Left lung (tissue), 4 donors: ENCODE measurements at regions not wholly inside any gene's neighbourhood (a gene's known extent, or its start where the extent isn't known, plus 50 kb on each side); places are given as distances from the start of the nearest gene placed in this dataset.
"Not testable (repeated sequence)": the region's sequence is repeated elsewhere in the genome, so short reads cannot be mapped to it uniquely, and the experiment has no call there.

ENCODE experiments used
- ATAC-seq: fragments of 200-7000 bp; cut with Tn5 transposase; one replicate; pipeline ENCODE4 v1.9.1; 2020; ENCODE audit warnings: moderate library complexity
- DNase-seq, 4 donors: peaks; one replicate each; pipeline ENCODE4 v3.0.0-alpha.2; 2013 to 2020
- H3K27ac ChIP-seq, 2 donors: fragments of 200-600 bp; sonication (generic) in 1 of 2; one replicate each; pipeline versions ENCODE4 v1.5.0 to v1.8.0; 2020 to 2021
- H3K27me3 ChIP-seq, 2 donors: fragments of 200-600 bp; sonication (generic) in 1 of 2; one replicate each; pipeline versions ENCODE4 v1.5.0 to v1.8.0; 2020 to 2021
- H3K36me3 ChIP-seq, 2 donors: fragments of 200-600 bp; sonication (generic) in 1 of 2; one replicate each; pipeline versions ENCODE4 v1.5.0 to v1.8.0; 2020 to 2021
- H3K4me1 ChIP-seq, 2 donors: fragments of 200-600 bp; one replicate each; pipeline ENCODE4 v1.8.0; 2021
- H3K4me3 ChIP-seq, 2 donors: fragments of 200-600 bp; sonication (generic) in 1 of 2; one replicate each; pipeline versions ENCODE4 v1.5.0 to v1.8.0; 2020 to 2021; ENCODE audit warnings: mild to moderate bottlenecking in 1 of 2
- H3K9me3 ChIP-seq, 2 donors: fragments of 200-600 bp; sonication (generic) in 1 of 2; one replicate each; pipeline versions ENCODE4 v1.5.0 to v1.8.0; 2020 to 2021
- CTCF ChIP-seq, 2 donors: fragments of 200-600 bp; sonication (generic) in 1 of 2; IDR thresholded peaks; one replicate each; pipeline versions ENCODE4 v1.5.0 to v1.8.0; 2021; ENCODE audit warnings: antibody characterized with exemption in 2 of 2
- intact Hi-C, 2 donors: fragments of 100-400 bp; cut with DNase I; formaldehyde crosslinking; loops; one replicate each; pipeline versions ENCODE4 v1.11.2 to v1.14.2; 2022
- donor health status: DM: no; HTN: yes; CAD: no.
- donor health status: DM: no; HTN: no; CAD: no.

- DNase-seq (no peak), ATAC-seq (no peak)
- Histone ChIP-seq H3K36me3 (no peaks in the 10 kb centered on the region), H3K27me3 (no peaks in the 10 kb centered on the region), H3K27ac (no peak overlapping the region), H3K9me3 (no peaks in the 10 kb centered on the region), H3K4me1 (no peaks in the 10 kb centered on the region), H3K4me3 (no peak overlapping the region)
- no peak for TF ChIP-seq CTCF (IDR thresholded peaks at IDR 0.05)
- intact Hi-C loops, result no loop called here
Measured at GRCh38 chr3:28050885-28051284, 190.5 kb upstream of the CMC1 start.

- no peaks in the 10 kb centered on the region for H3K27me3 ChIP-seq
- no peak for TF ChIP-seq CTCF (IDR thresholded peaks at IDR 0.05)
- no peaks in the 10 kb centered on the region for H3K4me1 ChIP-seq
- H3K4me3 ChIP-seq, result no peak overlapping the region
- intact Hi-C loops, result no loop called here
- DNase-seq (no peak), ATAC-seq (no peak)
- no peaks in the 10 kb centered on the region for H3K36me3 ChIP-seq
- no peaks in the 10 kb centered on the region for H3K9me3 ChIP-seq
- H3K27ac ChIP-seq, result no peak overlapping the region
Measured at GRCh38 chr3:28053759-28054158, 187.7 kb upstream of the CMC1 start.

GRCh38 chr3:28056806-28057205 lies 184.6 kb upstream of the CMC1 start:
- ATAC-seq, result no peak
- no peak for TF ChIP-seq CTCF (IDR thresholded peaks at IDR 0.05)
- no peak for DNase-seq
- Histone ChIP-seq H3K27ac (no peak overlapping the region), H3K4me3 (no peak overlapping the region), H3K36me3 (no peaks in the 10 kb centered on the region), H3K27me3 (no peaks in the 10 kb centered on the region), H3K9me3 (no peaks in the 10 kb centered on the region), H3K4me1 (no peaks in the 10 kb centered on the region)
- intact Hi-C loops, result no loop called here

- H3K9me3 ChIP-seq, result no peaks in the 10 kb centered on the region
- intact Hi-C loops, result no loop called here
- no peak for ATAC-seq
- no peaks in the 10 kb centered on the region for H3K36me3 ChIP-seq
- TF ChIP-seq CTCF (IDR thresholded peaks at IDR 0.05), result no peak
- DNase-seq, result no peak
- no peak overlapping the region for H3K4me3 ChIP-seq
- H3K4me1 ChIP-seq, result no peaks in the 10 kb centered on the region
- H3K27me3 ChIP-seq, result no peaks in the 10 kb centered on the region
- H3K27ac ChIP-seq, result no peak overlapping the region
Measured at GRCh38 chr3:28057539-28057938, 183.9 kb upstream of the CMC1 start.

GRCh38 chr3:28059199-28059598 lies 182.2 kb upstream of the CMC1 start:
- H3K27me3 ChIP-seq, ATAC-seq, H3K36me3 ChIP-seq, H3K9me3 ChIP-seq, H3K4me3 ChIP-seq, DNase-seq, H3K4me1 ChIP-seq, H3K27ac ChIP-seq, intact Hi-C loops: not testable (repeated sequence)

GRCh38 chr3:28066020-28066419 lies 175.4 kb upstream of the CMC1 start:
- no peak for TF ChIP-seq CTCF (IDR thresholded peaks at IDR 0.05)
- H3K27me3 ChIP-seq, result no peaks in the 10 kb centered on the region
- DNase-seq, result no peak
- H3K4me1 ChIP-seq, result no peaks in the 10 kb centered on the region
- H3K36me3 ChIP-seq, result no peaks in the 10 kb centered on the region
- H3K27ac ChIP-seq, result no peak overlapping the region
- no peak for ATAC-seq
- H3K9me3 ChIP-seq, result peaks cover 0 to 26% of the 10 kb centered on the region in 2 donors
- no peak overlapping the region for H3K4me3 ChIP-seq
- intact Hi-C loops, result no loop called here
